ENCODE measurements at regions not wholly inside any gene's neighbourhood (a gene's known extent, or its start where the extent isn't known, plus 50 kb on each side); places are given as distances from the start of the nearest gene placed in this dataset.
"Not testable (repeated sequence)": the region's sequence is repeated elsewhere in the genome, so short reads cannot be mapped to it uniquely, and the experiment has no call there.

DNA sequence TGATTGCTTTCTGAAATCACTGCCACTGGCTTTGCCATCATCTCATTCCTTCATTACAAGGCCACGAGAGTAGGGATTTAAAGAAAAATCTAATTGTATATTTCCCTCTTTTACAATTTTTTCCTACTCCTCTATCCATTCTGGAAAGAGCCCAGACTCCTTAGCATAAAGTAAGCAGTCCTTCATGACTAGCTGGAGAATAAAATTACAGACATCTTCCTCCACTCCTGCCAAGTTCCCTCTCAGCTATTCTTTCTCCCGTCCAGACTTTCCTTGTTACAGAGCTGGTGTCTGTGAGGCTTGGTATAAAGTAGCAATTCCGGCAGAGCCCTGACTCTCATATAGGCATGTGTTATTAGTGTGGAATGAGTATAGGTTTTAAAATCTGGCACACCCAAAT is 806.8 kb downstream of the PLCL1 start:
- no peak for DNase-seq

DNA sequence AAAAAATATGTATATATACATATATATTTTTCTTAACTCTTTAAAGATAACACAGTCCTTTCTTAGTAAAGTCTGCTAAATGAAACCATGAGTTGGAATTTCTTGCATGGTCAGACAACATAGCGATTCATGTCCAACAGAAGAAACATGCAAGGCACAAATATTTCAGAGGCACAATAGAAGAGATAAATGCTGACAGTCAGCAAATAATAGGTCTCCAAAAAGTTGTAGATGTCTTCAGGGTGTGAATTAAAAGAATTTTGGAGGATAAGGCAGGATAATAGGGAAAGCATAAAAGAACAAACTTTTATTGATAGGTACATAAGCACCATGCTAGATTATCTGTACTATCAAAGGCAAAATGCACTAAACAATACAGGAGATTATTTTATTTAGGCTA is 800.2 kb downstream of the PLCL1 start:
- no peak for DNase-seq

DNA sequence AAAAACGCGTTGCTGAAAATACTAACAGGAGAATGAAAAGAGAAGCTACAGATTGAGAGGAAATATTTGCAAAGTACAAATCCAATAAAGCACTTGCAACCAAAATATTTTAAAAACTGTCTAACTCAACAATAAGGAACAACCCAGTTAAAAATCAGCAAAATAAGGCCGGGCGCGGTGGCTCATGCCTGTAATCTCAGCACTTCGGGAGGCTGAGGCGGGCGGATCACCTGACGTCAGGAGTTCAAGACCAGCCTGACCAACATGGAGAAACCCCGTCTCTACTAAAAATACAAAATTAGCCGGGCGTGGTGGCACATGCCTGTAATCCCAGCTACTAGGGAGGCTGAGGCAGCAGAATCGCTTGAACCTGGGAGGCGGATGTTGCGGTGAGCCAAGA is 798.6 kb downstream of the PLCL1 start:
- not testable (repeated sequence) for DNase-seq

DNA sequence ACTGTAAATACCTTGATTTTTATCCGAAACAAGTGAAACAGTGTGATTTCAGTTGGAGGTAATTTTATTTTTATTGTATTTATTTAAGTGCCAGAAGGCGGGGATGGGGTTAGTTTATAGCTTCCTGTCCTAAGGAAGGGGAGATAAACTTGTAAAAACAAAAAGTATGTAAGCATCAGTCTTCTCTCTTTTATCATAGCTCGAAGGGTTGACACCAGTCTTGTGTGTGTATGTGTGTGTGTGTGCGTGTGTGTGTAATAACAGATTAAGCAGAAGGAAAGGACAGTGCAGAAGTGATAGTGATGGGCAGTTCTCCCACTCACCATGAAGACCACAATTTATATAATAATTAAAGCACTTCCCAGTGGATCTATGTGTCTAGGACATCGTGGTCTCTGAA is 793.3 kb downstream of the PLCL1 start:
- no peak for DNase-seq

DNA sequence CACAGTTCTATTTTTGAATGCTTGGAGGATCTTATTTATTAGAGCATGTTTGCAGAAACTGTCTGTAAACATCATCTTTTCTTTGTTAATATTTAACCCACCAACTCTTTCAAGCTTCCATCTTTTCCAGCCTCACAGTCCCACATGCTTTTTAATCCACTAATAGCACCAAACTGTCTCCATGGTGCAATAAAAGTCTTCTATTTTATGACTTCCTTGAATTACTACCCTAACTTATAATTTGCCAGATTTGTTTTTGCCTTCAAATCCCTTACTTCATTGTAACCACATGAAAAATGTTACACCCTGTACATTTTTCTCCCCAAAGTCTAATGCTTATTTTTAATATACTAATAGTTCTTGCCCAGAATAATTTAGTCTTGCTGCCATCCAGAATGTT is 792.6 kb downstream of the PLCL1 start:
- no peak for DNase-seq

DNA sequence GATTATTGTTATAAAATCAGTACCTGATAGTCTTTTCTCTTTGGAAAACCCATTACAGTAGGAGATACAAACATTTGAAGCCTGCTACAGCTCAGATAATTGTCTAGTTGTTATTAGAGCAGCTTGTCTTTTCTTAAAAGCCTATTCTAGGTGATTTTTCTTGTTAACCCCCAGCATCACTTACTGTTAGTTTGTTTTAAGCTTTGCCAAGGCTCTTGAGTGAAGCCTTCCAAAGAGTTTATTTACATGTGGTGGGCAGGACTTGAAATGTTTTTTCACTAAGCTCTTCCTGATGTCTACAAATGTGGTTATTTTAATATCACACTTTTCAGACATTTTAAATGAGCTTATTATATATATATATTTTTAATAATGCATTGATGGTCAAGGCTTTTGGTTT is 791.3 kb downstream of the PLCL1 start:
- DNase-seq = no peak

DNA sequence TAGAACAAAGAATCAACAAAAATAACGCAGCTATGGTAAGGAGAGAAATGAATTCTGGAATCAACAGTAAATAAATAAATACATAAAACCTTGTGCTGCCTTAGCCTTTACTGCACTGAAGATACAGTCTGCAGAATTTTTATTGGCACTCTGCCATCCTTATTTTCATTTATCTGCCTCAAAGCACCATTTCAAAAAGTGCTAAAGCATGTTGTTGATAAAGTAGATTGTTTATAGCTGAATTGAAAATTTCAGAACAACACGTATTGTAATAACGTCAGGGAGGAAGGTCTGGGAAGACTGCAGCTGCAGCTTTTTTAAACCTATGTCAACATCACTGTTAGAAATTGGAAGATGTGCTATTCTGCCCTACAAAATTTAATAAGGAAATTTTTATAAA is 787.2 kb downstream of the PLCL1 start:
- DNase-seq = no peak

DNA sequence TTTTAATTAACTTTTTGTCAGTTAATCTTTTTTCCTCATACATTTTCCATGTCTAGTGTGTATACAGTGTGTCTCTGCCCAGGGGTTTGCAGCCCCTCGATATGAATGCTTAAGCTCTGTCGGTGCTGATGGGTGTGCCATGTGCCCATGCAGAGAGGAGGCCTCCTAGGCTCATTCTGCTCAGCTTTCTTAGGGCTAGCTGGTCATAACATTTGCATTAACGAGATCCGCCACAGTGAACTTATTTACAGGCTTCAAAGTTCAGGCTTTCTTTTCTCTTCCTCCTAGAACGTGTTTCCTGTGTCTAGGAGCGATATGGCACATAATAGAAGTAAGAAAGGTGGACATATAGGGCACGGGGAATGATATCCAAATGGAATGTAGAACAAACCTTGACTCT is 783.3 kb downstream of the PLCL1 start:
- DNase-seq = no peak

DNA sequence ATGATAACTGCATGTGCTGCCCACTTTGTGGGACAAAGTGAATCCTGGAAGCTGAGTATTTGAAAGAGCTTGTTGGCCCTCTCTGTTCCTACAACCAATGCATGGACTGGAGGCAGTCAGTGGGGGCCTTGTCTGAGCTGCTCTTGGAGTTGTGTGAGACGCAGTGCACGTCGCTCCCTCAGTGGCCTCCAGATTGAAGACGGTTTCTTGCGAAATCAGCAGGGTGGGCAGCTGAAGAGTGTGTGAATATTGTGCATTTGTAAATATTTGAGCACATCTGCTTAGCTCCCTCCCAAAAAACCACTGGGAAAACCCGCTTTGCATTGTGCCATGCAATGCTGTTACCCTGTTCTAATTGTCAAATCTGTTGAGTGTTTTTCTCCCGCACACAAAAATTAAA is 782.8 kb downstream of the PLCL1 start:
- no peak for DNase-seq

DNA sequence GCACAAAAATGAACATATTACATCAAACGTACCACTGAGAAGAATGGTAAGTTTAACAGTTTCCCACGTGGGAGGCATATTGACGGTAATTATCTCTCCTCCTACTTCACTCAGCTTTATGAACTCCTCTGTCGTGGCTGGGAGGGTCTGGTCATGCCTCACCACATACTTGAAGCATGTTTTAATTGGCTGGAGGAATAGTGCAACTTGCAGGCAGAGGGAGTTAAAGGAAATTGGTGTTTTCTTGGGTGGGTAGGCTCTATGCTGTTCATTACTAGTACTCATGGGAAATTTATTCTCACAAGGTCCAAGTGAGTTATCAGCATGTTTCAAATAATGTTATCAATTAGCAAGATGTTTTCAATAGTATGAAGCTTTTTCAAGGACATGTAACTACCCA is 767.0 kb downstream of the PLCL1 start:
- DNase-seq = no peak

DNA sequence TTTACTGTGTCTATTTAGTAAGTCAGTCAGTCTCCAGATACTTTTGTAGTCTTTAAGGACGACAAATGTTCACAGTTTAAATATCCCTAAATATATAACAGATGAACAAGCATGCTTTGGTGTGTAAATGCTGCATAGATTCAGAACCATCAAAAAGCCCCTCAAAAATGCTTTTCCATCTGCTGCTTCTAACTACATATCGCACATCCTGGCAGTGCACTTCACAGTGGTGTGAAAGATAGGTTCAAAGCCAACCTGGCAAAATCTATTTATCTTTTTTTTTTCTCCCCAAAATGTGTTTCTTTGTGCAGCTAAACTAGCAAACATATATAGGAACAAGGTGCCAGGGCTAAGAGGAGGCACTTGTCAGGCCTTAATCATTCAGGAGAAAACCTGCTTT is 753.8 kb downstream of the PLCL1 start:
- no peak for DNase-seq

DNA sequence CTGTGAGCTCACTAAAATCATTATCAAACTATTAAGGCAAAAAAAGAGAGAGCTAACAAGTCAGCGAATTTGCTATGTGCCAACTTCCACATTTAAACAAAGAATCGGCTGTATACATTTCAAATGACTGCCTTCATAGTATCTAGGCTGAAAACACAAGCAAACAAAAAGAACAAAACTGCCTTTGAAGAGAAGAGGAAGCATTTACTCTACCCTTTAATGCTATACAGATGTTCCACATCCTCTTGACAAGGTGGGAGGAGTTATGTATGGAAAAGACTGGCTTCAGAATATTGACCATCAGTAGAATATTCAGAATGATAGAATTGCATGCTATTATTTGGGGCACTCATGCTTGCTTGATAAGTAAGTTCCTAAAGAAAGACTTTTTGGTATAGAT is 741.7 kb downstream of the PLCL1 start:
- no peak for DNase-seq

DNA sequence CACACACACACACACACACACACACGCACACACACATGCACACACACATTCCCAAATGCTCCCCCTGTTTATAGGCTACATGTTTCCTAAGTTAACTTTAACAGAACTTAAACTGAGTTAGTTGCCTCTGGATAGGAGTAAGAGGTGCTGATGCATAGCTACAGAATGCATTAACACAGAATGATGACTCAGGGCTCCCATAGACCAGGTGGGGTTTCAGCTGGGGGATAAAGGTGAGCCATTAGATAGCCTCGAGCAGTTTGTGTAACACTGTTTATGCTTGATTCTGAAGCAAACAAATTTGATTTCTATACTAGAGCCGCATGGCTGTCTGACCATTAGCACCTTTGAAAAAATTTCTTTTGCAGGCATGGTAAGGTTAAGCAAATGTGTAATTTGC is 741.0 kb downstream of the PLCL1 start:
- DNase-seq = no peak

DNA sequence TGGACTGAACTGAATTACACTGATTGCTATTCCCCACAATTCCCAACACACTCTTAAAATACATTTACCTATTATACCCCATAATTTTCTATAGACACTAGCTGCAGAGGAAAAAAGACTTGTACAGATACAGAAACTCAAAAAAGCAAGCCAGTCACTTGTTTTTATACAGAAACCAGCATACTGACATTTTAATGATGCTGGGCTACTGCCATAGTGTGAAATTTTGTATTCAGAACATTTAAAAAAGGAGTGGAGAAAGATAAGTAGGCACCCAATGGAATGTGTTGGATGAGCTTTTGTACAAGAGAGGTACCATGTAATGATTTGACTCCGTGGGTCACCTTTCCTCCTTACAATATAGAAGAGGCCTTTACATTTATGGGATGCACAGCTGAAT is 740.1 kb downstream of the PLCL1 start:
- DNase-seq = no peak

DNA sequence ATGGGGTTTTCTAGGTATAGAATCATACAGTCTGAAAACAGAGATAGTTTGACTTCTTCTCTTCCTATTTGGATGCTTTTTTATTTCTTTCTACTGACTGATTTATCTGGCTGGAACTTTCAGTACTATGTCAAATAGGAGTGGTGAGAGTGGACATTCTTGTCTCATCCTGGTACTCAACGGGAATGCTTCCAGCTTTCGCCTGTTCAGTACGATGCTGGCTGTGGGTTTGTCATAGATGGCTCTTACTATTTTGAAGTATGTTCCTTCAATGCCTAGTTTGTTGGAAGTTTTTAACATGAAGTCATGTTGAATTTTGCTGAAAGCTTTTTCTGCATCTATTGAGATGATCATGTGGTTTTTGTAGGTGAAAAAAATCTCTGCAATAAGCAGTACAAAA is 730.4 kb downstream of the PLCL1 start:
- no peak for DNase-seq

DNA sequence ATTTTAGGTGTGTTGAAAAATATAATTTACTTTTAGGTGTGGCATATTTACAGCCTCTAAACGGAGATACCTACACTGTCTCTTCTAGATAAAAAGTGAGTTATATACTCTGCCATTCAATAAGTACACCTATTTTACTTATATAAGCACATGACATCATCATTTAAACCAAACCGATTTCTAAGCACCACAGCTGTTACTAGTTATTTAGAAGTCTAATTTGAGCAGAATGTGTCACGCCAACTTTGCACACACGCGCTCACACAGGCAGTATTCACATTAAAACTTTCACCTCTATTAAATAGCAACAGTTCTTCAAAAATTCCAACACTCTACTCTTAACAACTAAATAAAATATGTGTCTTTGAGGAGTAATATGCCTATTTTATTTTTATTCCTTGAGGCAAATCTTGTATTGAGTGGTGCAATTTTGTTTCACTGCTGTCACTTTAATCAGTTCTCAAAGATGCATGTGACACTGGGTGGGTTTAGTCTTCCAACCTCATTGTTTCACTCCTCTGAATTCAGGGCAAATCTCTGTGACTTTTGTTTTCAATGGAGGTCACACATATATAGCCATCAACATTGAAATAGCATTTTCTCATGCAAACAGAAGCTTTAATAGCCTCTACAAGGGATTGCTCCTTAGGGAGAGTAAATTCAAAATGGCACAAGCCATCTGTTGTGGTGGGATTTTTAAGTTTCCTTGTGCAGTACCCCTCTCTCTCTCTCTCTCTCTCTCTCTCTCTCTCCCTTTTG is 721.0 kb downstream of the PLCL1 start:
- no peak for DNase-seq

DNA sequence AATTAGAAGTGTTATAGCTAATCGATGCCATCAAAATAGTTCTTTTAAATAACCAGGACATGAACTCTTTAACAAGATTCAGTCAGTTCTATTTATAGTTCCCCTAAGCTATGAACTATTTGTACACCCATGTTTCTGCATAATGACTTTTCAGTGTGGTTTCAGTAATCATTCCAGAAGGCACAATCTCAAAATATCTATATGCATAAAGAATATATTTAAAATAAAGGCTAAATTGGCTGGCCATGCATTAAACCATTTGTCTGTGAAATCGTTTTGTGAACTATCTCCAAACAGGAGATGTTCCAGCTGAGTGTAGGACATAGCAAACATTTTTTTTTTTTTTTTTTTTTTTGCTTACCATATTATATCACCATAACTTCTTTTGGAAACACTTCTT is 719.3 kb downstream of the PLCL1 start:
- no peak for DNase-seq

DNA sequence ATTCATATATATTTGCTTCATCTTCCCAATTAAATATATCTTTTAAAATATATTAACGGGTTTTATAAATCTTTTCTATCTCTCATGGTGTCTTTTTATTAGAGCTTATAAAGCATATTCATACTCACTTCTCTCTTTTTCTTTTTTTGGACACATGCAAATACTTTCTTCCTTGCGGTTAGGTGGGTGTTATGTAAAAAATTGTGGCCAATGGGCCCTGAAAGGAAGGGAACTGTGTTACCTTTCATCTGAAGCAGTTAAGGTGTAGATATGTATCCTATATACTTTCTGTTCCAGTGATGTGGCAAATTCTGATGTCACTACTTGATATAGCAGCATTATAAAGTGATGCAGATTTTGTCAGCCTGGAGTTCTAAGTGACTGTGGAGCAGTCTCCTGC is 714.5 kb downstream of the PLCL1 start:
- no peak for DNase-seq

DNA sequence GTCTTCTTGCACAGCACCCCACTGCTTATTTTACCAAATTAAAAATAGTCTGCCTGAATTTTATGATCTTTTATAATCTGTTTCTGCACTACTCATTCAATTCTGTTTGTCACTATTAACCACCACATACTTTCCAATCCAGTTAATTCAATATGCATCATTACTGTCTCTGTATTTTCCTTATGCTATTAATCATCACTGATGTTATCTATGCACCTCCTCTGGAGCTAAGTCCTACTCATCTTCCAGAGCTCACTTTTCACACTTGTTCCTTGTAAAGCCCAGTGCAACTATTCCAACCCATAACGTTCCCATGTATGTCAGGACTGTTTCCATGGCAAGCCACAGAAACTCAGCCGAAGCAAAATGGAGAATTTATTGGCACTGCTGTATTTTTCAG is 713.6 kb downstream of the PLCL1 start:
- DNase-seq = no peak

DNA sequence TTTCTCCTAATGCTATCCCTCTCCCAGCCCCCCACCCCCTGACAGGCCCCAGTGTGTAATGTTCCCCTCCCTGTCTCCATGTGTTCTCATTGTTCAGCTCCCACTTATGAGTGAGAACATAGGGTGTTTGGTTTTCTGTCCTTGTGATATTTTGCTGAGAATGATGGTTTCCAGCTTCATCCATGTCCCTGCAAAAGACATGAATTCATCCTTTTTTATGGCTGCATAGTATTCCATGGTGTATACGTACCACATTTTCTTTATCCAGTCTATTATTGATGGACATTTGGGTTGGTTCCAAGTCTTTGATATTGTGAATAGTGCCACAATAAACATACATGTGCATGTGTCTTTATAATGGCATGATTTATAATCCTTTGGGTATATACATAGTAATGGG is 704.2 kb downstream of the PLCL1 start:
- DNase-seq = not testable (repeated sequence)

DNA sequence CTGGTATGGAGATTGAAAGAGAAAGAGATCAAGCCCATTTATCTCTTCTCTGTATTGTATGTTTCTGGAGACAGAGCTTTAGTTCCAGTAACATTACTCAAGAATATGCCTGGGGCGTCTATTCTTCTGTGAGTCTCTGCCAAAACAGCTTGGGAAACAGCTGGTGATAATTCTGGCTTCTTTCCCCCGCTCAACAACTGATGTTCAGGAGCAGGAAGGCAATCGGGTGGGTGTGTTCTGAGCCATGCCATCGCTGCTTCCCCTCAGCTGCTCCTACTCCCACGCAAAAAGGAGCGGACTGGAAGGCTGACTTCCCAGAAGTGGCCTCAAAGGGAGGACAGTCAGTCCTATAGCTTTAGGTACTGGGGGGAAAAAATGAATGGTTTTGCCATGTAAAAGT is 695.1 kb downstream of the PLCL1 start:
- DNase-seq = no peak

DNA sequence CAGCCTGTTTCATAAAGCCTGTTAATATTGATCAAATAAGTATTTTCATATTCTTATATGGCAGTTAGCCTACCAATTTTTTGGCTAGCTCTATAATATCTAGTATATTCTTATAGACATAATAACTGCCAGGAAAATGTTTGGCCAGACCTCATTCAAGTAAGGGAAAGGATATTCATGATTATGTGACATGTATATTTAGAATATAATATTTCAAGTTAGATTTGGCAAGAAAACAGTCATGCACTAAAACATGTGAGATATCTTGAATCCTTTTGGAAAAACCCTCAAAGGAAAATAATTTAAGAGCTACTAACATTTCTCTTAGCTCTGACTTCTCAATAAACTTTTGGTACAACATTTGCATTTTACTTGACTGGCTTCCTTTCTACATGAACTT is 694.1 kb downstream of the PLCL1 start:
- DNase-seq = no peak

DNA sequence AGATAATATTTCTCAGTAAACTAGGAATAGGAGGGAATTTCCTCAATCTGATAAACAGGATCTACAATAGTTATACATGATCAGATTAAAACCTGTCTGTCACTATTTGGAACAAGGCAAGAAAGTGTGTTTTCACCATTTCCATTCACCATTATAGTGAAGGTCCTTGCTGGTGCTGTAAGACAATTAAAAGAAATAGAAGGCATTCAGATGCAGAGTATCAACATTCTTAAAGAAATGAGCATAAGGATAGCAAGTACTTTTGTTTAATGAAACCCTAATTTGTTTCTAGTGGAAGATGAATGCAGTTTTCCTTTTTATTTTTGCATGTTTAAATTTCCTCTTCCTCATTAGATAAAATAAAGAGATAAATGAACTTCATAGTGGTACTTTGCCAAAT is 693.7 kb downstream of the PLCL1 start:
- no peak for DNase-seq

DNA sequence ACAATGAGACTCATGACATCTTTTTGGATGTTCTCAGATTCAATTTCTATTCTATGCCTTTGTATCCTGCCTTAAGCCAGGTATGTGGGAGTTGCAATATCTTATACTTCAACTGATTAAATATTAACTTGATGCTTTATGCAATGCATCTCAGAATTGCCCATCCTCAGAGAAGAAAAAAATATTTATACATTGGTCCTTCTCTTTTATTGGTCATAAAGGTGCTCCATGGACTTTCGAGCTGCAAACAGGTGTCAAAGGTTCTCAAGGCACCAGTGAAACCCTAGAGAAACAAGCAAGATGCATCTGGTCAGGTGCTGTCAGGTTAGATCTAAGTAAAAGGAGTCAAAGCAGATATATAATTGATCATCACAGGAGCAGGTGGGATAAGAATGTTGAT is 690.5 kb downstream of the PLCL1 start:
- no peak for DNase-seq

DNA sequence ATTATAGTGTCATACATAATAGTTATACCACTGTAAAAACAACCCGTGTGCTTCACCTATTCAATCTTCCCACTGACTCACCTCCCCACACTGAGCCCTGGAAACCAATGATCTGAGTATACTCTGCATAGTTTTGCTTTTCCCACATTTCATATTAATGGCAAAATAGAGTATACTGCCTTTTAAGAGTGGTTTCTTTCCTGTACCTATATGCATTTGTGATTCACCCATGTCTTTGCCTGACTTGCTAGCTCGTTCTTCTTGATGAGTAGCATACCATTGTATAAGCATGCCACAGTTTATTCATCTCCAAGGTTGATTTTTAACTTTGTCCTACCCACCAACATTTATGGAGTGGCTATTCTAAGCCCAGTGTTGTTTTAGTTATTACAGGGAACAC is 686.4 kb downstream of the PLCL1 start:
- no peak for DNase-seq

DNA sequence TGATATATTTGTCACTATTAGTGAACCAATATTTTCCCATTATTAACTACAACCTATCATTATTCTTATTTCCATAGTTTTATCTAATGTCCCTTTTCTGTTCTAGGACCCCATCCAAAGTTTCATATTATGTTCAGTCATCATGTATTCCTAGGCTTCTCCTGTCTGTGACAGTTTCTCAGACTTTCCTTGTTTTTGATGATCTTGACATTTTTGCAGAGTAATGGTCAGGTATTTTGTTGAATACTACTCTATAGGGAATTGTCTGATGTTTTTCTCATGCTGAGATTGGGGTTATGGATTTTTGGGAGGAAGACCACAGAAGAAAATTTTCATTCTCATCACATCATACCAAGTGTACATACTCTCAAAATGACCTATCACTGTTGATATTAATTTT is 684.6 kb downstream of the PLCL1 start:
- DNase-seq = no peak

Data from activated CD4-positive, alpha-beta T cell treated with anti-CD3 and anti-CD28 coated beads, Interleukin-2, amount 50 U/mL, for 4 hours (primary cell).